Hematopoietic multipotent progenitor cell treated with erythropoietin and hydrocortisone succinate and interleukin-3 and kit ligand, for 4 days (in vitro differentiated cells): ENCODE measurements at regions not wholly inside any gene's neighbourhood (a gene's known extent, or its start where the extent isn't known, plus 50 kb on each side); places are given as distances from the start of the nearest gene placed in this dataset.
A peak's percentile ranks its signal among the peaks of the same experiment; 100 is the strongest.

Experiments used
- DNase-seq: peaks from one replicate; pipeline ENCODE4 v3.0.0-alpha.2; 2015

- DNase-seq, result peak; percentile 50
These were observed 288.1 kb downstream of the EPHA4 start for GRCh38 chr2:221283896-221284545.

GRCh38 chr2:221285148-221285547 lies 287.0 kb downstream of the EPHA4 start:
- DNase-seq, result no peak

GRCh38 chr2:221286406-221286805 lies 285.7 kb downstream of the EPHA4 start:
- DNase-seq, result no peak

- no peak for DNase-seq
These were observed 282.7 kb downstream of the EPHA4 start for GRCh38 chr2:221289389-221289788.

GRCh38 chr2:221289846-221290245 lies 282.3 kb downstream of the EPHA4 start:
- DNase-seq, result no peak

- DNase-seq, result peak; percentile 18
These were observed 278.0 kb downstream of the EPHA4 start for GRCh38 chr2:221293949-221294742.

- no peak for DNase-seq
These were observed 267.2 kb downstream of the EPHA4 start for GRCh38 chr2:221304916-221305315.

- DNase-seq, result no peak
These were observed 263.5 kb downstream of the EPHA4 start for GRCh38 chr2:221308507-221309066.

GRCh38 chr2:221309892-221310583 lies 262.1 kb downstream of the EPHA4 start:
- no peak for DNase-seq

GRCh38 chr2:221310730-221311129 lies 261.4 kb downstream of the EPHA4 start:
- no peak for DNase-seq

- DNase-seq, result peak; percentile 56
These were observed 259.5 kb downstream of the EPHA4 start for GRCh38 chr2:221312634-221313033.

GRCh38 chr2:221314786-221315185 lies 257.3 kb downstream of the EPHA4 start:
- no peak for DNase-seq

GRCh38 chr2:221318376-221319130 lies 253.6 kb downstream of the EPHA4 start:
- no peak for DNase-seq

GRCh38 chr2:221322741-221323140 lies 249.4 kb downstream of the EPHA4 start:
- DNase-seq, result no peak

- no peak for DNase-seq
These were observed 248.6 kb downstream of the EPHA4 start for GRCh38 chr2:221323513-221323912.

GRCh38 chr2:221330436-221330835 lies 241.7 kb downstream of the EPHA4 start:
- DNase-seq, result no peak

GRCh38 chr2:221334481-221335218 lies 237.5 kb downstream of the EPHA4 start:
- no peak for DNase-seq

- no peak for DNase-seq
These were observed 236.8 kb downstream of the EPHA4 start for GRCh38 chr2:221335219-221335752.

- DNase-seq, result no peak
These were observed 235.1 kb downstream of the EPHA4 start for GRCh38 chr2:221336967-221337366.

GRCh38 chr2:221337957-221338685 lies 234.0 kb downstream of the EPHA4 start:
- no peak for DNase-seq

GRCh38 chr2:221342388-221342787 lies 229.7 kb downstream of the EPHA4 start:
- DNase-seq, result no peak
